Mesenchymal stem cell (in vitro differentiated cells and primary cell): ENCODE measurements at regions not wholly inside any gene's neighbourhood (a gene's known extent, or its start where the extent isn't known, plus 50 kb on each side); places are given as distances from the start of the nearest gene placed in this dataset.

ENCODE experiments used
- DNase-seq: peaks from one replicate; pipeline ENCODE4 v3.0.0-alpha.2; 2013
- H2AFZ ChIP-seq: one replicate; pipeline ENCODE4 v1.6.1; 2013; ENCODE audit warnings: low read depth, mild to moderate bottlenecking, control low read depth, inconsistent platforms, low read length, moderate library complexity
- H2AK5ac ChIP-seq: 2 replicates; pipeline ENCODE4 v1.6.1; 2013; ENCODE audit warnings: low read length, moderate library complexity, mild to moderate bottlenecking, inconsistent platforms; ENCODE audit not compliant: severe bottlenecking
- H2BK120ac ChIP-seq: one replicate; pipeline ENCODE4 v1.6.1; 2013; ENCODE audit warnings: low read depth, mild to moderate bottlenecking, inconsistent platforms, low read length, moderate library complexity
- H2BK12ac ChIP-seq, 2 experiments: one replicate each; pipeline ENCODE4 v1.6.1; 2013; ENCODE audit warnings: inconsistent platforms in 2 of 2, low read length in 2 of 2, mild to moderate bottlenecking in 2 of 2, moderate library complexity in 2 of 2, control low read depth in 1 of 2
- H2BK15ac ChIP-seq: one replicate; pipeline ENCODE4 v1.6.1; 2013; ENCODE audit warnings: mild to moderate bottlenecking, low read depth, inconsistent platforms; ENCODE audit not compliant: poor library complexity, severe bottlenecking
- H2BK5ac ChIP-seq: 2 replicates; pipeline ENCODE4 v1.6.1; 2013; ENCODE audit warnings: low read depth, mild to moderate bottlenecking, low read length, control low read depth, inconsistent platforms; ENCODE audit not compliant: poor library complexity, severe bottlenecking
- H3K14ac ChIP-seq, 2 experiments: one replicate each; pipeline ENCODE4 v1.6.1; 2013; ENCODE audit warnings: inconsistent platforms in 2 of 2, low read length in 2 of 2, control low read depth in 1 of 2, mild to moderate bottlenecking in 1 of 2, moderate library complexity in 1 of 2
- H3K18ac ChIP-seq, 2 experiments: one replicate each; pipeline ENCODE4 v1.6.1; 2013; ENCODE audit warnings: inconsistent platforms in 2 of 2, low read length in 2 of 2, control low read depth in 1 of 2, low read depth in 1 of 2, mild to moderate bottlenecking in 1 of 2
- H3K23ac ChIP-seq, 2 experiments: one replicate each; pipeline ENCODE4 v1.6.1; 2013; ENCODE audit warnings: inconsistent platforms in 2 of 2, low read length in 2 of 2, mild to moderate bottlenecking in 2 of 2, moderate library complexity in 2 of 2, control low read depth in 1 of 2
- H3K27ac ChIP-seq: 2 replicates; pipeline ENCODE4 v1.5.1; 2013; ENCODE audit warnings: mild to moderate bottlenecking, moderate library complexity, low read length, control low read depth, inconsistent platforms; ENCODE audit not compliant: poor library complexity, severe bottlenecking
- H3K27me3 ChIP-seq, 2 experiments: 2 replicates each; pipeline versions ENCODE4 v1.6.1 to v1.7.0; 2013; ENCODE audit warnings: low read length in 2 of 2, mild to moderate bottlenecking in 2 of 2, moderate library complexity in 2 of 2, control low read depth in 1 of 2, inconsistent platforms in 1 of 2; ENCODE audit not compliant: control insufficient read depth in 1 of 2, insufficient read depth in 1 of 2
- H3K36me3 ChIP-seq, 2 experiments: 2 replicates each; pipeline versions ENCODE4 v1.6.1 to v1.7.0; 2013; ENCODE audit warnings: low read length in 2 of 2, control low read depth in 1 of 2, inconsistent platforms in 1 of 2, low read depth in 1 of 2, mild to moderate bottlenecking in 1 of 2; ENCODE audit not compliant: insufficient read depth in 2 of 2, control insufficient read depth in 1 of 2
- H3K4ac ChIP-seq, 2 experiments: one replicate each; pipeline ENCODE4 v1.6.1; 2013; ENCODE audit warnings: inconsistent platforms in 2 of 2, low read length in 2 of 2, mild to moderate bottlenecking in 2 of 2, moderate library complexity in 2 of 2, control low read depth in 1 of 2, low read depth in 1 of 2
- H3K4me1 ChIP-seq: 2 replicates; pipeline ENCODE4 v1.6.1; 2013; ENCODE audit warnings: low read depth, low read length, control low read depth; ENCODE audit not compliant: control insufficient read depth, insufficient read depth
- H3K4me2 ChIP-seq: 2 replicates; pipeline ENCODE4 v1.6.1; 2013; ENCODE audit warnings: low read length, mild to moderate bottlenecking, inconsistent platforms; ENCODE audit not compliant: poor library complexity, severe bottlenecking
- H3K4me3 ChIP-seq, 2 experiments: 2 replicates each; pipeline versions ENCODE4 v1.5.1 to v1.7.0; 2013; ENCODE audit warnings: low read length in 2 of 2, mild to moderate bottlenecking in 2 of 2, control low read depth in 1 of 2, low read depth in 1 of 2; ENCODE audit not compliant: insufficient read depth in 1 of 2
- H3K79me1 ChIP-seq: replicated peaks from 2 replicates; pipeline ENCODE4 v1.6.1; 2013; ENCODE audit warnings: mild to moderate bottlenecking, control low read depth, low read length, inconsistent platforms; ENCODE audit not compliant: poor library complexity, severe bottlenecking
- H3K9ac ChIP-seq: 2 replicates; pipeline ENCODE4 v1.7.0; 2013; ENCODE audit warnings: mild to moderate bottlenecking, low read length, moderate library complexity
- H3K9me3 ChIP-seq: 2 replicates; pipeline ENCODE4 v1.7.0; 2013; ENCODE audit warnings: mild to moderate bottlenecking, low read length; ENCODE audit not compliant: control insufficient read depth
- H4K8ac ChIP-seq: one replicate; pipeline ENCODE4 v1.6.1; 2013; ENCODE audit warnings: inconsistent platforms, mild to moderate bottlenecking, low read length, moderate library complexity
- H4K91ac ChIP-seq: one replicate; pipeline ENCODE4 v1.6.1; 2013; ENCODE audit warnings: mild to moderate bottlenecking, low read length, inconsistent platforms
- WGBS: methylation state at CpG from one replicate; pipeline ENCODE4 v1.1.7; 2013; ENCODE audit warnings: mixed read lengths; 5-methylcytosine and 5-hydroxymethylcytosine counted together

DNA sequence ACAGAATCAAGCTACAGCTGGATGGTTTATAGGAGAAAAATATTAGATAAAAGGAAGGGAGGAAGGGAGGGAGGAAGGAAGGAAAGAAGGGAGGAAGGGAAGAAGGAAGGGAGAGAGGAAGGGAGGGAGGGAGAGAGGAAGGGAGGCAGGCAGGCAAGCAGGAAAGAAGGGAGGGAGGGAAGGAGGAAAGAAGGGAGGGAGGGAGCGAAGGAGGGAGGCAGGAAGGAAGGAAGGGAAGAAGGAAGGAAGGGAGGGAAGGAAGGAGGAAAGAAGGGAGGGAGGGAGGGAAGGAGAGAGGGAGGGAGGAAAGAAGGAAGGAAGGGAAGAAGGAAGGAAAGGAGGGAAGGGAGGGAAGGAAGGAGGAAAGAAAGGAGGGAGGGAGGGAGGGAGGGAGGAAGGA lies 77.9 kb upstream of the C1QTNF7 start:
- H3K4me3 ChIP-seq, result no peak overlapping the region
- no peak overlapping the region for H2AK5ac ChIP-seq
- no peak overlapping the region for H3K4ac ChIP-seq
- no peak overlapping the region for H3K27ac ChIP-seq
- no peak overlapping the region for H2BK15ac ChIP-seq
- peak overlapping the region in 1 of 2 experiments; percentile 94 for H2BK12ac ChIP-seq
- H4K91ac ChIP-seq, result peak overlapping the region; percentile 80
- no peak overlapping the region for H3K9ac ChIP-seq
- H2BK120ac ChIP-seq, result no peak overlapping the region
- DNase-seq, result no peak
- H3K23ac ChIP-seq, result no peak overlapping the region
- H2BK5ac ChIP-seq, result no peak overlapping the region
- H3K27me3 ChIP-seq, result peaks cover 0 to 11% of the 10 kb centered on the region in 2 experiments
- H2AFZ ChIP-seq, result no peak overlapping the region
- H3K14ac ChIP-seq, result peak overlapping the region in 1 of 2 experiments; percentile 59
- no peaks in the 10 kb centered on the region for H3K79me1 ChIP-seq
- H3K36me3 ChIP-seq, result no peaks in the 10 kb centered on the region
- peak overlapping the region in 1 of 2 experiments; percentile 81 for H3K18ac ChIP-seq
- WGBS, result 100% methylated on average over 1 of the region's 1 CpG
- H3K4me1 ChIP-seq, result peaks cover 3% of the 10 kb centered on the region
- H4K8ac ChIP-seq, result no peak overlapping the region
- no peaks in the 10 kb centered on the region for H3K9me3 ChIP-seq
- H3K4me2 ChIP-seq, result no peak overlapping the region

GRCh38 chr4:15352524-15352923 lies 75.3 kb upstream of the C1QTNF7 start:
- peaks cover 0 to 9% of the 10 kb centered on the region in 2 experiments for H3K27me3 ChIP-seq
- H2BK15ac ChIP-seq, result no peak overlapping the region
- no peak overlapping the region for H3K18ac ChIP-seq
- no peak overlapping the region for H3K27ac ChIP-seq
- no peak overlapping the region for H3K14ac ChIP-seq
- no peak overlapping the region for H2AK5ac ChIP-seq
- H3K4me1 ChIP-seq, result peaks cover 2% of the 10 kb centered on the region
- H3K79me1 ChIP-seq, result no peaks in the 10 kb centered on the region
- no peak overlapping the region for H2BK5ac ChIP-seq
- no peak overlapping the region for H3K23ac ChIP-seq
- H3K9ac ChIP-seq, result no peak overlapping the region
- WGBS, result 90% methylated on average over 2 of the region's 2 CpGs
- no peak for DNase-seq
- no peak overlapping the region for H4K91ac ChIP-seq
- H2BK12ac ChIP-seq, result peak overlapping the region in 1 of 2 experiments; percentile 82
- no peak overlapping the region for H4K8ac ChIP-seq
- H3K36me3 ChIP-seq, result no peaks in the 10 kb centered on the region
- no peak overlapping the region for H3K4ac ChIP-seq
- no peaks in the 10 kb centered on the region for H3K9me3 ChIP-seq
- H3K4me2 ChIP-seq, result no peak overlapping the region
- no peak overlapping the region for H2AFZ ChIP-seq
- H3K4me3 ChIP-seq, result no peak overlapping the region
- no peak overlapping the region for H2BK120ac ChIP-seq

GRCh38 chr4:15353207-15353606 lies 74.6 kb upstream of the C1QTNF7 start:
- no peak for DNase-seq

GRCh38 chr4:15354371-15355297 lies 73.2 kb upstream of the C1QTNF7 start:
- WGBS, result 82% methylated on average over 7 of the region's 8 CpGs
- no peak overlapping the region for H2BK15ac ChIP-seq

More at GRCh38 chr4:15353207-15353606, 74.6 kb upstream of the C1QTNF7 start:
- Histone ChIP-seq H2BK12ac (no peak overlapping the region), H2BK5ac (no peak overlapping the region), H2AK5ac (no peak overlapping the region), H4K8ac (no peak overlapping the region), H3K27ac (no peak overlapping the region), H2BK120ac (no peak overlapping the region), H3K14ac (no peak overlapping the region), H3K9ac (no peak overlapping the region), H2BK15ac (no peak overlapping the region), H3K27me3 (peaks cover 0 to 3% of the 10 kb centered on the region in 2 experiments), H3K4me1 (peaks cover 2% of the 10 kb centered on the region), H3K36me3 (no peaks in the 10 kb centered on the region), H4K91ac (no peak overlapping the region), H3K4me3 (no peak overlapping the region), H2AFZ (no peak overlapping the region), H3K9me3 (no peaks in the 10 kb centered on the region), H3K18ac (no peak overlapping the region), H3K23ac (no peak overlapping the region), H3K79me1 (no peaks in the 10 kb centered on the region), H3K4me2 (no peak overlapping the region), H3K4ac (no peak overlapping the region)
- 84% methylated on average over 3 of the region's 3 CpGs for WGBS

More at GRCh38 chr4:15354371-15355297, 73.2 kb upstream of the C1QTNF7 start:
- Histone ChIP-seq H2AK5ac (no peak overlapping the region), H3K36me3 (no peaks in the 10 kb centered on the region), H4K91ac (no peak overlapping the region), H3K23ac (peak overlapping the region in 1 of 2 experiments; percentile 73), H3K18ac (peak overlapping the region in 1 of 2 experiments; percentile 48), H2BK12ac (peak overlapping the region; percentile 14 to 54), H3K79me1 (no peaks in the 10 kb centered on the region), H2BK5ac (no peak overlapping the region), H3K9ac (no peak overlapping the region), H4K8ac (no peak overlapping the region), H3K4ac (no peak overlapping the region), H3K14ac (peak overlapping the region in 1 of 2 experiments; percentile 26), H3K4me1 (peaks cover 2% of the 10 kb centered on the region), H2AFZ (no peak overlapping the region), H3K4me2 (no peak overlapping the region), H3K4me3 (no peak overlapping the region), H3K9me3 (no peaks in the 10 kb centered on the region), H2BK120ac (no peak overlapping the region), H3K27me3 (no peaks in the 10 kb centered on the region), H3K27ac (no peak overlapping the region)
- no peak for DNase-seq
